ENCODE measurements at regions not wholly inside any gene's neighbourhood (a gene's known extent, or its start where the extent isn't known, plus 50 kb on each side); places are given as distances from the start of the nearest gene placed in this dataset.

DNA sequence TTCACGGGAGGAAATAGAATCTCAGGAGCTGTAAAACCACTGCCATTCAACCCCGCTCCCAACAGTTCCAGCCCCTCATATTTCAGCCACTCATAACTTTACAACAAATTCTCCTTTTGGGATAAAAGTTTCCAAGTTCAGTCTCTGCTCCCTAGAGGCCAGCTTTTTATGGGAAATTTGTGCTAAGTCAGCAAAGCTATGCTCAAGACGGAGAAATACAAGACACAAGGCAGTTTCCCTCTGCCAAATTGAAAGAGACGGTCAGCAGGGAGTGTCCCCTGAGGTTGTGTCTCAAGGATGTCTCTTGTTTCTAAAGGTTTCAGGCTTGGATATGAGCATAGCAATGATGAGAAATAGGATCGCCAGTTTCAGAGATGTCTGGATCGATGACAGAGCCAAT lies 608.6 kb downstream of the CCDC171 start:
- Histone ChIP-seq H3K27me3 (ENCODE audit: control insufficient read depth, insufficient read depth, low read length) (no peaks in the 10 kb centered on the region), H3K36me3 (replicated peaks; ENCODE audit: control insufficient read depth, insufficient read depth, low read length) (no peaks in the 10 kb centered on the region), H3K4me3 (ENCODE audit: insufficient read depth, low read depth, low read length) (no peak overlapping the region)
- DNase-seq = no peak

DNA sequence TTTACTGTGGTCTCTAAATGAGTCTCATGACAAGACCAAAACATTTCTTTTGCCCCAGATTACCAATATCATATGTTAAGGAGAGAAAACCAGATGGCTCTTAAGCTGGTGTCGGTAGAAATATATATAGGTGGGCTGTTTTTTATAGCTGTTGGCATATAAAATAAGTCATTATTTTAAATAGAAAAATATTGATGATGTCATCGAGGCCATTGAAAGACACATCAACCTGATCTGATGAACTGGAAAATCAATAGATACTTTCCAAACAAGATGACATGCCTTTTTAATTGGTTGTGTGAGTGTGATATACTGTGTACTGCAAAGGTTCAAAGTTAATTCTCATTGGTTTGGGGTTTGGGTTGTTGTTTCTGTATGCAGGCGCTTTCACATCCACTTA lies 617.3 kb downstream of the CCDC171 start:
- Histone ChIP-seq H3K4me3 (ENCODE audit: insufficient read depth, low read depth, low read length) (no peak overlapping the region), H3K27me3 (ENCODE audit: control insufficient read depth, insufficient read depth, low read length) (no peaks in the 10 kb centered on the region), H3K36me3 (replicated peaks; ENCODE audit: control insufficient read depth, insufficient read depth, low read length) (no peaks in the 10 kb centered on the region)
- DNase-seq = no peak

DNA sequence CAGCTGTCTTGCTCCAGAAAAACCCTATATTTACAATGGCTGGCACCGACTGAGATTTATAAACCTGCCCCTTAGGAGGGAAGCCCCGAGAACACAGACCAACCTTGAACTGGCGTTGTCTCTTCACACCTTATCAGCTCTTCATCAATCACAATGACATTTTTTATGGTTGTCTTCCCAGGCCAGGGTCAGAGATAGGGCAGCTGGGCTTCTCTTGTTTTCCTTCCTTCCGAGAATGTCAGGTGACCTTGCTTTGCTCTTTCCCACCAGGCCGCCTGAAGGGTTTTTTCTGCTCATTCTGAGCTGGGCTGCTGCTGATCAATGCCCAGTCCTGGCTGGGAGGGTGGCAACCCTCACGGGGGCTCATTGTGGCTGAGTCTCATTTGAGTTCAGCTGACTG lies 619.1 kb downstream of the CCDC171 start:
- no peak for DNase-seq
- no peaks in the 10 kb centered on the region for H3K36me3 ChIP-seq (replicated peaks; ENCODE audit: control insufficient read depth, insufficient read depth, low read length)
- no peaks in the 10 kb centered on the region for H3K27me3 ChIP-seq (ENCODE audit: control insufficient read depth, insufficient read depth, low read length)
- H3K4me3 ChIP-seq (ENCODE audit: insufficient read depth, low read depth, low read length) = no peak overlapping the region

DNA sequence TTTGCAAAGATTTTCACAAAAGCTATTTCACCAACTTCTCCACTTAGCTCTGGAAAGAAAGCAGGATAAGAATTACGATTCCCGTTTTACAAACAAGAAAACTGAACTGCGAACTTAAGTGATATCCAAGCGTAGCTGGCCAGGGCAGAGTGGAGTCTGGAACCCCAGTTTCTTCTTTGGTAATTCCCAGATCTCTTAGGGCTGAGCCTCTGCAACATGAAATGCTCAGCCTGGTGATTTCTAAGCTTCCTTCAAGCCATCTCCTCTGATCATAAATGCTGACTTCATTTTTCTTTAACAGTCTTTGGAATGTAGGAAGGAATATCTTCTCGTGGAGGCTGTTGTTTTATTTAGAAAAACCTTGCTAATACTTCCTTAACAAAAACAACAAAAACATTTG lies 620.0 kb downstream of the CCDC171 start:
- Histone ChIP-seq H3K27me3 (ENCODE audit: control insufficient read depth, insufficient read depth, low read length) (no peaks in the 10 kb centered on the region), H3K4me3 (ENCODE audit: insufficient read depth, low read depth, low read length) (no peak overlapping the region), H3K36me3 (replicated peaks; ENCODE audit: control insufficient read depth, insufficient read depth, low read length) (no peaks in the 10 kb centered on the region)
- no peak for DNase-seq

DNA sequence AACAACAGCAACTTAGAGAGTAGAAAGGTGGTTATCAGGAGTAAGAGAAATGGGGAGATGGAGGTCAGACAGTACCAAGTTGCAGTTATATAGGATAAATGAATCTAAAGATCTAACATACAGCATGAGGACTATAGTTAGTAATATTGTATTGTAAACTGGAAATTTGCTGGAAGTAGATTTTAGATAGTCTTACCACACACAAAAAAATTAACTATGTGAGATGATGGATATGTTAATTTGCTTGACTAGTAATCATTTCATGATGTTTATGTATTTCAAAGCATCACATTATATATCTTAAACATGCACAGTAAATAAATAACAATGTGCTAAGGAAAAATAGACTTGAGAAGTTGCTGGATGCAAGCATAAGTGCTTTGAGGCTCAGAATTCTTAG lies 622.1 kb downstream of the CCDC171 start:
- Histone ChIP-seq H3K27me3 (ENCODE audit: control insufficient read depth, insufficient read depth, low read length) (no peaks in the 10 kb centered on the region), H3K36me3 (replicated peaks; ENCODE audit: control insufficient read depth, insufficient read depth, low read length) (no peaks in the 10 kb centered on the region), H3K4me3 (ENCODE audit: insufficient read depth, low read depth, low read length) (no peak overlapping the region)
- no peak for DNase-seq

- H3K36me3 ChIP-seq (replicated peaks; ENCODE audit: control insufficient read depth, insufficient read depth, low read length) = no peaks in the 10 kb centered on the region
- no peak for DNase-seq
- no peaks in the 10 kb centered on the region for H3K27me3 ChIP-seq (ENCODE audit: control insufficient read depth, insufficient read depth, low read length)
- H3K4me3 ChIP-seq (ENCODE audit: insufficient read depth, low read depth, low read length) = no peak overlapping the region
These were observed 622.6 kb downstream of the CCDC171 start for GRCh38 chr9:16175461-16175860.

- Histone ChIP-seq H3K36me3 (replicated peaks; ENCODE audit: control insufficient read depth, insufficient read depth, low read length) (no peaks in the 10 kb centered on the region), H3K4me3 (ENCODE audit: insufficient read depth, low read depth, low read length) (no peak overlapping the region), H3K27me3 (ENCODE audit: control insufficient read depth, insufficient read depth, low read length) (no peaks in the 10 kb centered on the region)
- no peak for DNase-seq
These were observed 625.5 kb downstream of the CCDC171 start for GRCh38 chr9:16178294-16178693.

DNA sequence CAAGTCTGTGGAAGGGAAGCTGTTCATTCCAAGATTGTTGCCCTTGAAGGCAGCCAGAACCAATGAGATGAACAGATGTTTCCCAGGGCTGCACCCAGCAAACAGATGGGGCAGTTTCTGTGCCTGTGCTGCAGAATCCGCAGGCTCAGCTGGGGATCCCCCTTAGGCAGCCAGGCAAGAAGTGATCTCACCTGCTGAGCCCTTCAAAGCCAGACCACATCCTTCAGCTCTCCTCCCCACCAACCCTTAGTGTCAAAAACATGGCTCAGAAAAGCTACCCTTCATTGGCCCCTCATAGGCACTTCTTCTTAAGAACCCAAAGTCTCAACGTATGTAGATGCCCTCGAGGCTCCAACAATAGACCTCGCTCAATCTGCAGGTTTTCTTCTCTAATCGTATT lies 626.7 kb downstream of the CCDC171 start:
- Histone ChIP-seq H3K36me3 (replicated peaks; ENCODE audit: control insufficient read depth, insufficient read depth, low read length) (no peaks in the 10 kb centered on the region), H3K27me3 (ENCODE audit: control insufficient read depth, insufficient read depth, low read length) (no peaks in the 10 kb centered on the region), H3K4me3 (ENCODE audit: insufficient read depth, low read depth, low read length) (no peak overlapping the region)
- DNase-seq = no peak

- no peaks in the 10 kb centered on the region for H3K36me3 ChIP-seq (replicated peaks; ENCODE audit: control insufficient read depth, insufficient read depth, low read length)
- H3K27me3 ChIP-seq (ENCODE audit: control insufficient read depth, insufficient read depth, low read length) = no peaks in the 10 kb centered on the region
- no peak for DNase-seq
- H3K4me3 ChIP-seq (ENCODE audit: insufficient read depth, low read depth, low read length) = no peak overlapping the region
These were observed 627.2 kb downstream of the CCDC171 start for GRCh38 chr9:16180091-16180490.

GRCh38 chr9:16180546-16180945 lies 627.7 kb downstream of the CCDC171 start:
- Histone ChIP-seq H3K27me3 (ENCODE audit: control insufficient read depth, insufficient read depth, low read length) (no peaks in the 10 kb centered on the region), H3K36me3 (replicated peaks; ENCODE audit: control insufficient read depth, insufficient read depth, low read length) (no peaks in the 10 kb centered on the region), H3K4me3 (ENCODE audit: insufficient read depth, low read depth, low read length) (no peak overlapping the region)
- DNase-seq = no peak

- DNase-seq = no peak
- Histone ChIP-seq H3K36me3 (replicated peaks; ENCODE audit: control insufficient read depth, insufficient read depth, low read length) (no peaks in the 10 kb centered on the region), H3K27me3 (ENCODE audit: control insufficient read depth, insufficient read depth, low read length) (no peaks in the 10 kb centered on the region), H3K4me3 (ENCODE audit: insufficient read depth, low read depth, low read length) (no peak overlapping the region)
These were observed 628.7 kb downstream of the CCDC171 start for GRCh38 chr9:16181539-16181938.

GRCh38 chr9:16182784-16183183 lies 629.9 kb downstream of the CCDC171 start:
- Histone ChIP-seq H3K4me3 (ENCODE audit: insufficient read depth, low read depth, low read length) (no peak overlapping the region), H3K27me3 (ENCODE audit: control insufficient read depth, insufficient read depth, low read length) (no peaks in the 10 kb centered on the region), H3K36me3 (replicated peaks; ENCODE audit: control insufficient read depth, insufficient read depth, low read length) (no peaks in the 10 kb centered on the region)
- no peak for DNase-seq

- DNase-seq = no peak
- no peak overlapping the region for H3K4me3 ChIP-seq (ENCODE audit: insufficient read depth, low read depth, low read length)
- H3K27me3 ChIP-seq (ENCODE audit: control insufficient read depth, insufficient read depth, low read length) = no peaks in the 10 kb centered on the region
- H3K36me3 ChIP-seq (replicated peaks; ENCODE audit: control insufficient read depth, insufficient read depth, low read length) = no peaks in the 10 kb centered on the region
These were observed 632.3 kb downstream of the CCDC171 start for GRCh38 chr9:16184964-16185646.

GRCh38 chr9:16191191-16191590 lies 638.3 kb downstream of the CCDC171 start:
- Histone ChIP-seq H3K4me3 (ENCODE audit: insufficient read depth, low read depth, low read length) (no peak overlapping the region), H3K27me3 (ENCODE audit: control insufficient read depth, insufficient read depth, low read length) (no peaks in the 10 kb centered on the region), H3K36me3 (replicated peaks; ENCODE audit: control insufficient read depth, insufficient read depth, low read length) (no peaks in the 10 kb centered on the region)
- DNase-seq = no peak

DNA sequence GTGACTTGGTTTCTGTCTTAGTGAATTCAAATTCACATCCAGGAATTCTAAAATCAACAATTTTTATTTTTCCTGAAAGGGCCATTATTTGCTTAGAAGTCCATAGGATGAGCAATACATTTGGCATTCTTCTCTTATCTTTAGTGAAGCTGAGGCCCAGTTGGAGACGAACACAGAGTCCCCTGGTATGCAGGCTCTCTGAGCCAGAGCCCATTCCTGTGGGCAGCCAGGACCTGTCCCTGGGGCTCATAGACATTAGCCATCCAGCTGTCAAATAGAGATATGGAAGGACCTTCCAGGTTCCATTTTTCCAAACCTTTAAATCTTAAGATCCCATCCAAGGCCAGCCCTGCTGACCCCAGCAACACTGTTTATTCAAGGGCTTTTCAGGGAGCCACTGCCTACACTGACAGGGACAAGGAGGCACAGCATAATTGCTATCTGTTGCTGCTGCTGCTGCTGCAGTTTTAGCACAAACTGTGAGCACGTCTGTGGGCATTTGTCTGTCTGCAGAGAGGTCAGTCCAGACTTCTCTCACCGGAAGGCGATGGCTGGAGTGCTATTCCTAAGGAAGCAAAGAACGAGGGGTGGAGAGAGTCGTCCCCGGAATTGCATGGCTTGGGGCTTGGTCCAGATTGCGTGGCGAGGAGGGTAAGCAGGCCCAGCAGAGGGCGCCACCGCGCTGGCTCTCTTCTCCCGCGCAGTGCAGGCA lies 639.0 kb downstream of the CCDC171 start:
- Histone ChIP-seq H3K4me3 (ENCODE audit: insufficient read depth, low read depth, low read length) (no peak overlapping the region), H3K36me3 (replicated peaks; ENCODE audit: control insufficient read depth, insufficient read depth, low read length) (no peaks in the 10 kb centered on the region), H3K27me3 (ENCODE audit: control insufficient read depth, insufficient read depth, low read length) (no peaks in the 10 kb centered on the region)
- peak; percentile 90 for DNase-seq
